ENCODE measurements at regions not wholly inside any gene's neighbourhood (a gene's known extent, or its start where the extent isn't known, plus 50 kb on each side); places are given as distances from the start of the nearest gene placed in this dataset.
"Not testable (repeated sequence)": the region's sequence is repeated elsewhere in the genome, so short reads cannot be mapped to it uniquely, and the experiment has no call there.

DNA sequence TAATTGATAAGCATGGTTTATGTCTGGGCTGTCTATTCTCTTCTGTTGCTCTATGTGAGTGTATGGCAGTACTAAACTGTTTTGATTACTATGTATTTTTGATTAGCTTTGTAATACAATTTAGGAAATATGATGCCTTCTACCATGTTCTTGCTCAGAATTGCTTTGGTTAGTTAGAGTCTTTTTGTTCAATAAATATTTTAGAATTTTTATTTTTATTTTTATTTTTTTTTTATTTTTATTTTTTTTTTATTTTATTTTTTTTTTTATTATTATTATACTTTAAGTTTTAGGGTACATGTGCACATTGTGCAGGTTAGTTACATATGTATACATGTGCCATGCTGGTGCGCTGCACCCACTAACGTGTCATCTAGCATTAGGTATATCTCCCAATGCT lies 710.3 kb downstream of the GBE1 start:
- not testable (repeated sequence) for H3K9me3 ChIP-seq (ENCODE audit: control insufficient read depth, insufficient read depth, low read length); H3K27me3 ChIP-seq (ENCODE audit: control insufficient read depth, insufficient read depth, low read length); H3K4me1 ChIP-seq (ENCODE audit: control insufficient read depth, insufficient read depth, low read length); H3K9ac ChIP-seq (ENCODE audit: low read depth, low read length); H3K27ac ChIP-seq (ENCODE audit: low read depth, low read length); H3K36me3 ChIP-seq (ENCODE audit: control insufficient read depth, insufficient read depth, low read length); H3K4me3 ChIP-seq (ENCODE audit: low read depth, low read length)

DNA sequence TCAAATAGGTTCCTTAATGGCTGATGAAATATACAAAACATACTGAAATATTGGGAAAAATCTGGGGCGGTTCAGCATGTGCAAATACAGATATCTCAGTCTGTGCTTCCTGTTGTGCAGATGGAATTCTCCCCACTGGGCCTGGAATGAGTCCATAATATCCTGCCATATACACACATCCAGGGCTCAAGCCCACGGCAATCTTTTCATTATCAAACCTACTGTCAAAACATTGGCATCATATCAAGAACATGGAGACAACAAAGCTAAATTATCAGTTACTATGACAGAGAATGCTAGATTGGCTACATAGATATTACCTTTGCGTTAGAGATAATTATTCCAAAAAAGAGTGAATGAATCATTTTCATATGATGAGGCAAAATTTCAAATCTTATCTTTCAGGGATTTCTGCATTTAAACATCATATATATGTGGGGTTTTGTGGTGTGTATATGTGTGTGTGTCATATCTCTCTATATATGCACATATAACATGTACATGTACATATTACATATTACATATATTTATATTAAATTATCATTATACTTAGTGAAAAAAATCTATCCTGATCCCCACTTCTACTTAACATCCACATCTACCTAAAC lies 713.3 kb downstream of the GBE1 start:
- Histone ChIP-seq H3K36me3 (ENCODE audit: control insufficient read depth, insufficient read depth, low read length) (no peaks in the 10 kb centered on the region), H3K27ac (ENCODE audit: low read depth, low read length) (no peak overlapping the region), H3K9ac (ENCODE audit: low read depth, low read length) (no peak overlapping the region), H3K4me3 (ENCODE audit: low read depth, low read length) (no peak overlapping the region), H3K9me3 (ENCODE audit: control insufficient read depth, insufficient read depth, low read length) (no peaks in the 10 kb centered on the region), H3K4me1 (ENCODE audit: control insufficient read depth, insufficient read depth, low read length) (no peaks in the 10 kb centered on the region), H3K27me3 (ENCODE audit: control insufficient read depth, insufficient read depth, low read length) (no peaks in the 10 kb centered on the region)

- Histone ChIP-seq H3K9ac (ENCODE audit: low read depth, low read length) (no peak overlapping the region), H3K36me3 (ENCODE audit: control insufficient read depth, insufficient read depth, low read length) (no peaks in the 10 kb centered on the region), H3K4me3 (ENCODE audit: low read depth, low read length) (no peak overlapping the region), H3K9me3 (ENCODE audit: control insufficient read depth, insufficient read depth, low read length) (no peaks in the 10 kb centered on the region), H3K27ac (ENCODE audit: low read depth, low read length) (no peak overlapping the region), H3K4me1 (ENCODE audit: control insufficient read depth, insufficient read depth, low read length) (no peaks in the 10 kb centered on the region), H3K27me3 (ENCODE audit: control insufficient read depth, insufficient read depth, low read length) (no peaks in the 10 kb centered on the region)
Measured at GRCh38 chr3:81045976-81046375, 715.5 kb downstream of the GBE1 start.

GRCh38 chr3:81045246-81045645 lies 716.2 kb downstream of the GBE1 start:
- H3K27ac ChIP-seq (ENCODE audit: low read depth, low read length), result no peak overlapping the region

DNA sequence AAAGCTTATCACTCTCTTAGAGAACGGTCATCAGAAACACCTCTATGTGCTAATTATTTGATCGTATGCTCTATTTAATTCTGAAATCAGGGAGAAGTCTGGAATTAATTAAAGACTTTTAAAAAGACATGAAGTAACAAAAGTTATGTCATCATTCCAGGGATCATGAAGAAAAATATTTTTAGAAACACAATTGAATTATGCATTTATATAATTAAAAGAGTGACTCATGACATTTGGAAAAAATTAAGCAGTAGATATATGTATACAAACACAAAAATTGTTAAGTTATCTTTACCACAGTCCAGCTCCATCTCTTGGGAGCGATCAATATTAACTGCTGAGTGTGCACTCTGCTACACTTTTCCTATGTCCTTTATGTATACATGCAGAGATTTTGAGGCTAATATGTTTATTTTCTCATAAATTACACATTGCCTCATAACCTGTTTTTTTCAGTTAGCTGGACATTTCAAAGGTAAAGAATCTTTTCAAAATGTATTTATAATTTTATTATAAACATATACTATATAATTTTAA lies 717.7 kb downstream of the GBE1 start:
- H3K27ac ChIP-seq (ENCODE audit: low read depth, low read length), result no peak overlapping the region
- no peak overlapping the region for H3K4me3 ChIP-seq (ENCODE audit: low read depth, low read length)
- H3K36me3 ChIP-seq (ENCODE audit: control insufficient read depth, insufficient read depth, low read length), result no peaks in the 10 kb centered on the region
- no peak overlapping the region for H3K9ac ChIP-seq (ENCODE audit: low read depth, low read length)
- H3K4me1 ChIP-seq (ENCODE audit: control insufficient read depth, insufficient read depth, low read length), result no peaks in the 10 kb centered on the region
- no peaks in the 10 kb centered on the region for H3K27me3 ChIP-seq (ENCODE audit: control insufficient read depth, insufficient read depth, low read length)
- no peaks in the 10 kb centered on the region for H3K9me3 ChIP-seq (ENCODE audit: control insufficient read depth, insufficient read depth, low read length)

More at GRCh38 chr3:81045246-81045645, 716.2 kb downstream of the GBE1 start:
- Histone ChIP-seq H3K36me3 (ENCODE audit: control insufficient read depth, insufficient read depth, low read length) (no peaks in the 10 kb centered on the region), H3K9ac (ENCODE audit: low read depth, low read length) (no peak overlapping the region), H3K27me3 (ENCODE audit: control insufficient read depth, insufficient read depth, low read length) (no peaks in the 10 kb centered on the region), H3K4me1 (ENCODE audit: control insufficient read depth, insufficient read depth, low read length) (no peaks in the 10 kb centered on the region), H3K9me3 (ENCODE audit: control insufficient read depth, insufficient read depth, low read length) (no peaks in the 10 kb centered on the region), H3K4me3 (ENCODE audit: low read depth, low read length) (no peak overlapping the region)

GRCh38 chr3:81043009-81043408 lies 718.4 kb downstream of the GBE1 start:
- Histone ChIP-seq H3K27ac (ENCODE audit: low read depth, low read length) (no peak overlapping the region), H3K27me3 (ENCODE audit: control insufficient read depth, insufficient read depth, low read length) (no peaks in the 10 kb centered on the region), H3K36me3 (ENCODE audit: control insufficient read depth, insufficient read depth, low read length) (no peaks in the 10 kb centered on the region), H3K4me3 (ENCODE audit: low read depth, low read length) (no peak overlapping the region), H3K4me1 (ENCODE audit: control insufficient read depth, insufficient read depth, low read length) (no peaks in the 10 kb centered on the region), H3K9ac (ENCODE audit: low read depth, low read length) (no peak overlapping the region), H3K9me3 (ENCODE audit: control insufficient read depth, insufficient read depth, low read length) (no peaks in the 10 kb centered on the region)

DNA sequence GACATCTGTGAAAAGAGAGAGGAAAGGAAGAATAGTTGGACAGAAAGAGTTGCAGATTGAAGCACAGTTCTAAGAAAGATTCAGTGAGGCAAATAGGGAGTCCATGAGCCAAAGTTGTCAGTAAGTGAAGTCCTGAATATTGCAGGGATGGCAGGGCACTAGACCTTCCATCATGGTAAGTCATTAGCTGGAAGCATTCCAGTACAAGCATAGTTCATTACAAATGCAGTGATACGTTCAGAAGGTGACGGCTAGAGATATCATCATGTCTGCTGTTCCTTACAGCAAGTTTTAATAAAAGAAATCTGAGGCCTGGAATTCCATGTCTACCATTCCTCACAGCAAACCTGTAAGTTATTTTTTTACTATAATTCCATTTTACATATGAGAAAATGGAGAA lies 720.1 kb downstream of the GBE1 start:
- H3K9me3 ChIP-seq (ENCODE audit: control insufficient read depth, insufficient read depth, low read length), result no peaks in the 10 kb centered on the region
- no peaks in the 10 kb centered on the region for H3K36me3 ChIP-seq (ENCODE audit: control insufficient read depth, insufficient read depth, low read length)
- H3K9ac ChIP-seq (ENCODE audit: low read depth, low read length), result no peak overlapping the region
- no peaks in the 10 kb centered on the region for H3K27me3 ChIP-seq (ENCODE audit: control insufficient read depth, insufficient read depth, low read length)
- H3K27ac ChIP-seq (ENCODE audit: low read depth, low read length), result no peak overlapping the region
- H3K4me3 ChIP-seq (ENCODE audit: low read depth, low read length), result no peak overlapping the region
- no peaks in the 10 kb centered on the region for H3K4me1 ChIP-seq (ENCODE audit: control insufficient read depth, insufficient read depth, low read length)

GRCh38 chr3:81040107-81040506 lies 721.3 kb downstream of the GBE1 start:
- Histone ChIP-seq H3K4me1 (ENCODE audit: control insufficient read depth, insufficient read depth, low read length) (no peaks in the 10 kb centered on the region), H3K36me3 (ENCODE audit: control insufficient read depth, insufficient read depth, low read length) (no peaks in the 10 kb centered on the region), H3K9me3 (ENCODE audit: control insufficient read depth, insufficient read depth, low read length) (no peaks in the 10 kb centered on the region), H3K9ac (ENCODE audit: low read depth, low read length) (no peak overlapping the region), H3K4me3 (ENCODE audit: low read depth, low read length) (no peak overlapping the region), H3K27me3 (ENCODE audit: control insufficient read depth, insufficient read depth, low read length) (no peaks in the 10 kb centered on the region), H3K27ac (ENCODE audit: low read depth, low read length) (no peak overlapping the region)

DNA sequence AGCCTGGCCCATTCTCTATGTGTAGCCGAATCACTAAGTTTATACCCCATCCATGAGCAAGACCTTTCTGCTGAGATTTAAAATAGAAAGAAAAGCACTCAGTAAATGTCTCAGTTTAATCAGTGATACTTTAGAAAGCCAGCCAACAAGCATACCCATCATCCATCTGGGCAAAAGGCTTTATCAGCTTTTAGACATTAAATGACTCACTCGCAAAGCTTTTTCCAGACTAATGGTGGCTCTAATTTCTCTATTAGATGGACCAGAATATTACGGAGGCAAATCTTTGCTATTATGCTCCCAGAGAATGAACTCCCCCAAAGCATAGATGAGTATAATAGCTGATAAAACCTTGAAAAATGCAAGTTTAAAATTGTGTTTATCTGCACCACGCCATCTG lies 727.8 kb downstream of the GBE1 start:
- Histone ChIP-seq H3K27me3 (ENCODE audit: control insufficient read depth, insufficient read depth, low read length) (no peaks in the 10 kb centered on the region), H3K27ac (ENCODE audit: low read depth, low read length) (no peak overlapping the region), H3K9me3 (ENCODE audit: control insufficient read depth, insufficient read depth, low read length) (no peaks in the 10 kb centered on the region), H3K4me1 (ENCODE audit: control insufficient read depth, insufficient read depth, low read length) (no peaks in the 10 kb centered on the region), H3K9ac (ENCODE audit: low read depth, low read length) (no peak overlapping the region), H3K4me3 (ENCODE audit: low read depth, low read length) (no peak overlapping the region), H3K36me3 (ENCODE audit: control insufficient read depth, insufficient read depth, low read length) (no peaks in the 10 kb centered on the region)

DNA sequence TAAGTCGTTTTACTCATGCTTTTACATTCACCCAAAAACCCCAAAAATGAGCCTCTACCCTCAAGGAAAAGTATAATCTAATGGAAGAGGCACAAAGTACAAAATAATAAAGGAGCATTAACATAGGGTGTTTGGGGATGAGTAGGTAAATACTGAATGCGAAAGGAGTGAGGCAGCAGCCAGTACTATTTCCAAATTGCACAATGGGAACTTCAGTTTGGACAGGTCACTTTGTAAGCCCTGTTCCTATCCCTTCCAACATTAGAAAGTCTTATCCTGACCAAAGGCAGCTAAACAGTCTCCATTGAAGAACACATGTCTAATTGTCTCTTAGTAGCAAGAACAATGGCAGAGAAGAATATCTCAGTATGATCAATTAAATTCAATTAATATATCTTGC lies 728.3 kb downstream of the GBE1 start:
- no peaks in the 10 kb centered on the region for H3K4me1 ChIP-seq (ENCODE audit: control insufficient read depth, insufficient read depth, low read length)
- H3K27me3 ChIP-seq (ENCODE audit: control insufficient read depth, insufficient read depth, low read length), result no peaks in the 10 kb centered on the region
- H3K4me3 ChIP-seq (ENCODE audit: low read depth, low read length), result no peak overlapping the region
- no peaks in the 10 kb centered on the region for H3K36me3 ChIP-seq (ENCODE audit: control insufficient read depth, insufficient read depth, low read length)
- no peaks in the 10 kb centered on the region for H3K9me3 ChIP-seq (ENCODE audit: control insufficient read depth, insufficient read depth, low read length)
- no peak overlapping the region for H3K27ac ChIP-seq (ENCODE audit: low read depth, low read length)
- H3K9ac ChIP-seq (ENCODE audit: low read depth, low read length), result no peak overlapping the region

DNA sequence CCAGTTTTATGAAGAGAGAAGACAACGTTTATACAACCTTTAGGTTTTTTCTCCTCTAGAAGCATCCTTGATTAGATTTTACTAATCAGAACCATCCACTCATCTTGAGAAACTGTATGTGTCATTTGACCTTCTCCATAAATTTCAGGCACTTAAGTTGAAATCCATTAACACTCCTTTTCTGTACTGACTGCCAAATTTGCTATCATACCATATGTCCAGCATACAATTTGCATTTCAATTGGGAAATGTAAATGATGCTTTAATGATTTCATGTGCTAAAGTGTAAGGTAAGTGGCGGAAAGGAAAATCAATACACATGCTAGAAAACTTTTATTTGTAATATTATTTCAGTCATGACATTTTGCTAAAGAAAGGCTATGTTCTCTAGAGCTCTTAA lies 731.6 kb downstream of the GBE1 start:
- H3K9me3 ChIP-seq (ENCODE audit: control insufficient read depth, insufficient read depth, low read length), result no peaks in the 10 kb centered on the region
- H3K36me3 ChIP-seq (ENCODE audit: control insufficient read depth, insufficient read depth, low read length), result no peaks in the 10 kb centered on the region
- no peaks in the 10 kb centered on the region for H3K27me3 ChIP-seq (ENCODE audit: control insufficient read depth, insufficient read depth, low read length)
- H3K27ac ChIP-seq (ENCODE audit: low read depth, low read length), result no peak overlapping the region
- H3K4me1 ChIP-seq (ENCODE audit: control insufficient read depth, insufficient read depth, low read length), result no peaks in the 10 kb centered on the region
- no peak overlapping the region for H3K4me3 ChIP-seq (ENCODE audit: low read depth, low read length)
- no peak overlapping the region for H3K9ac ChIP-seq (ENCODE audit: low read depth, low read length)
